A673 (cell line): ENCODE measurements at regions not wholly inside any gene's neighbourhood (a gene's known extent, or its start where the extent isn't known, plus 50 kb on each side); places are given as distances from the start of the nearest gene placed in this dataset.

Experiments
- BruUV-seq: library from RNA; stranded (reverse); fragments of 400-500 nt; replicated peaks from 2 replicates; lab custom pipeline; 2021; lab: Mats Ljungman, UMichigan
- CTCF ChIA-PET: fragments of 300-600 bp; sonication (Branson Sonifier 250); formaldehyde crosslinking; loops from one replicate; lab custom pipeline; 2022; ENCODE audit warnings: antibody characterized with exemption; lab: Charles Lee
- POLR2A ChIA-PET: fragments of 300-600 bp; sonication (Branson Sonifier 250); formaldehyde crosslinking; loops from one replicate; lab custom pipeline; 2022; ENCODE audit warnings: antibody characterized with exemption; ENCODE audit not compliant: low non-redundant PET; lab: Charles Lee
- DNase-seq: peaks from one replicate; pipeline ENCODE4 v3.0.0-alpha.2; 2015; ENCODE audit warnings: low spot score
- H3K27ac ChIP-seq: fragments of 200-600 bp; sonication (generic); 2 replicates; pipeline ENCODE4 v1.5.1; 2016; ENCODE audit warnings: mixed run types, low read depth, mild to moderate bottlenecking, mixed read lengths, antibody characterized with exemption, low read length; ENCODE audit not compliant: poor library complexity, severe bottlenecking
- H3K27me3 ChIP-seq: fragments of 200-600 bp; sonication (generic); replicated peaks from 2 replicates; pipeline ENCODE4 v1.6.1; 2017; ENCODE audit warnings: mixed run types, low read depth, mild to moderate bottlenecking, mixed read lengths, antibody characterized with exemption, low read length; ENCODE audit not compliant: insufficient read depth, poor library complexity
- H3K36me3 ChIP-seq: fragments of 200-600 bp; sonication (generic); 2 replicates; pipeline ENCODE4 v1.6.1; 2016; ENCODE audit warnings: mixed run types, mild to moderate bottlenecking, mixed read lengths, antibody characterized with exemption, low read length; ENCODE audit not compliant: insufficient read depth, poor library complexity, severe bottlenecking
- H3K4me1 ChIP-seq: fragments of 200-600 bp; sonication (generic); 2 replicates; pipeline ENCODE4 v1.6.1; 2017; ENCODE audit warnings: mixed run types, mild to moderate bottlenecking, mixed read lengths, antibody characterized with exemption, low read length; ENCODE audit not compliant: insufficient read depth, poor library complexity, severe bottlenecking
- H3K4me3 ChIP-seq: fragments of 200-600 bp; sonication (generic); 2 replicates; pipeline ENCODE4 v1.5.1; 2016; ENCODE audit warnings: low read depth, mixed run types, mild to moderate bottlenecking, mixed read lengths, low read length; ENCODE audit not compliant: poor library complexity, severe bottlenecking
- H3K9me3 ChIP-seq: fragments of 200-600 bp; sonication (generic); 2 replicates; pipeline ENCODE4 v1.6.1; 2016; ENCODE audit warnings: mixed run types, low read depth, mild to moderate bottlenecking, mixed read lengths, antibody characterized with exemption, low read length; ENCODE audit not compliant: poor library complexity, severe bottlenecking
- CTCF ChIP-seq: fragments of 300-800, 200-600 bp; sonication (generic); conservative IDR thresholded peaks from 2 replicates; pipeline ENCODE4 v1.5.1; 2017; ENCODE audit warnings: low read depth, mild to moderate bottlenecking, antibody characterized with exemption, low read length, moderate library complexity, mixed read lengths
- EZH2 ChIP-seq: fragments of 200-600 bp; sonication (generic); IDR thresholded peaks from 2 replicates; pipeline ENCODE4 v1.6.1; 2017; ENCODE audit warnings: borderline replicate concordance, low read depth, mild to moderate bottlenecking, mixed read lengths, antibody characterized with exemption, low read length; ENCODE audit not compliant: poor library complexity, severe bottlenecking
- intact Hi-C: fragments of 100-400 bp; cut with micrococcal nuclease; formaldehyde crosslinking; loops from one replicate; pipeline ENCODE4 v1.10.0; 2022; ENCODE audit not compliant: unreplicated experiment

DNA sequence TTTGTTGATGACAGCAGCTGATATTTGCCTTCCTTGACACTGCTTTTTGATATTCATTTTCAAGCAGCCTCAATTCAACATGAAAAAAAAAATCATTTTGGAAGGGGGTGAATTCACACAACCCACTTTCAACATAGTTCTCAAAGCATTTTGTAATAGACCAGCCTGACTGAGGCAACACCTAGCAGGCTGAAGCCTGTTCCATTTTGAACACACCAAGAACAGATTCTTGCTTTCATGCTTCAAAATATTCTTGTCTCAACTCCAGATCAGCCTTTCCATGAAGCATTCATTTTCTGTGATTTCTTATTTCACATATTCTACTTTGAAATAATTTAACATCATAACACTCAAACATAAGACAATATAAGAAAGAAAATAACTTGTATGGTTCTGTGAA is 812.6 kb upstream of the POU3F3 start:
- no peak overlapping the region for H3K27ac ChIP-seq
- CTCF ChIA-PET = no interaction called here
- no peaks in the 10 kb centered on the region for H3K4me1 ChIP-seq
- intact Hi-C loops = no loop called here
- no peaks in the 10 kb centered on the region for H3K9me3 ChIP-seq
- BruUV-seq = no TSS peak
- H3K4me3 ChIP-seq = no peak overlapping the region
- no peak for DNase-seq
- H3K27me3 ChIP-seq = peaks cover 4% of the 10 kb centered on the region
- TF ChIP-seq CTCF (no peak), EZH2 (no peak)
- no peaks in the 10 kb centered on the region for H3K36me3 ChIP-seq
- POLR2A ChIA-PET = no interaction called here

DNA sequence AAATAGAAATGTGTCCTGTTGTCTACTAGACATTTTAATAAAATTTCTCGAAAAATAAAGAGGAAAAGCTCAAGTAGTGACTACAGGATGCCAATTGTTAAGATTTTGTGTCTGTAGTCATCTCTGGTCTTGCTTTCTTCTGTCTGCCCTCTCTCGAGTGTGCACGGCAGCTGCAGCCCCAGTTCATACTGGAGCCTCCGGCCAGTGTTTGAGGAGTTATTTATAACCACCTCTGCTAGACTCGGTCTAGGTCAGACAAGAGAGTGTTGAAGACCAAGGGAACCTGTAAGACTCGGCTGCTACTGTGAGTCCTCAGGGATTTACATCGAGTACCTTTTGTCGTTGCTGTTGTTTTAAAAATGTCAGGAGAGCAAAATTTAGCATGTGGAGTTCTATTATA is 810.1 kb upstream of the POU3F3 start:
- intact Hi-C loops = no loop called here
- no peaks in the 10 kb centered on the region for H3K4me1 ChIP-seq
- DNase-seq = no peak
- no peaks in the 10 kb centered on the region for H3K9me3 ChIP-seq
- TF ChIP-seq CTCF (no peak), EZH2 (no peak)
- no peak overlapping the region for H3K27ac ChIP-seq
- no peak overlapping the region for H3K4me3 ChIP-seq
- H3K27me3 ChIP-seq = peaks cover 2% of the 10 kb centered on the region
- BruUV-seq = no TSS peak
- ChIA-PET CTCF (no interaction called here), POLR2A (no interaction called here)
- no peaks in the 10 kb centered on the region for H3K36me3 ChIP-seq

DNA sequence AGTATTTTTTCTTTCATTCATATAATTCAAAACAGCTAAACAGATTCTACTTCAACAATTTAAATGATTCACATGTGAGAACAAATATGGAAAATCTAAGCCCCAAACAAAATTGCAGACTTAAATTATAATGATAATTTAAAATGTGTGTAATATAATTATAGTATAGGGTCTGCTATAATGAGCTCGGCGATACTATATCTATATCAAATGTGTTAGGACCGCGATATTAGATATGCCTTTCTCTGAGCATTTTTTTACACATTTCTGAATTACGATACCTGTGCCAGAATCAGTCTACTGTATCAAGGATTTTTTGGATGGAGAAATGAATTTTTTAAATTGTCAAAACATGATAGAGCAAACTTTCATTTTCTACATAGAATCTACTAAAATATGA is 808.8 kb upstream of the POU3F3 start:
- BruUV-seq = no TSS peak
- Histone ChIP-seq H3K27ac (no peak overlapping the region), H3K27me3 (peaks cover 2% of the 10 kb centered on the region), H3K36me3 (no peaks in the 10 kb centered on the region), H3K9me3 (no peaks in the 10 kb centered on the region), H3K4me3 (no peak overlapping the region), H3K4me1 (no peaks in the 10 kb centered on the region)
- no peak for TF ChIP-seq EZH2
- POLR2A ChIA-PET = no interaction called here
- CTCF ChIA-PET = no interaction called here
- intact Hi-C loops = no loop called here
- DNase-seq = no peak

- CTCF ChIA-PET = no interaction called here
- no peak for DNase-seq
- POLR2A ChIA-PET = no interaction called here
- Histone ChIP-seq H3K4me1 (no peaks in the 10 kb centered on the region), H3K36me3 (no peaks in the 10 kb centered on the region), H3K27me3 (peaks cover 2% of the 10 kb centered on the region), H3K9me3 (no peaks in the 10 kb centered on the region), H3K27ac (no peak overlapping the region), H3K4me3 (no peak overlapping the region)
- no TSS peak for BruUV-seq
- intact Hi-C loops = no loop called here
- TF ChIP-seq CTCF (no peak), EZH2 (no peak)
Measured at GRCh38 chr2:104046466-104046865, 807.4 kb upstream of the POU3F3 start.
